NCI-H1930 (cell line): ENCODE measurements at regions not wholly inside any gene's neighbourhood (a gene's known extent, or its start where the extent isn't known, plus 50 kb on each side); places are given as distances from the start of the nearest gene placed in this dataset.

Experiments used
- DNase-seq, 2 experiments: peaks; one replicate each; lab custom pipeline; 2025; lab: John Stamatoyannopoulos, UW

DNA sequence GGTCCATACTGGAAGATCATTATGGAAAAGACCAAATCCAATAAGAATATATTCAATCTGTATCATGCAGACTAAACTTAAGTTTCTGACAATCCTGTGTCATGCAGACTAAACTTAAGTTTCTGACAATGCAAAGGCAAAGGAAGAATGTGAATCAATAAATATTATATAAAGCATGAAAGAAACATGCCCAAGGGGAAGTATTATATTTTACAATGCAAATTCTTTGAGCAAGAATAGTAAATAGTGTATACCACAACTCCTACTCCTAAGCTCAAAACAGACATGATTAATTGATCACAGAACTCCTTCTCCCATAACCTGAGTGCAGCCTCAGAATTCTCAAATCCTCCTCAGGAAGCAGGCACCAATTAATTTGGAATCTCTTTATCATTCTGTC lies 71.3 kb upstream of the BDNF start:
- no peak for DNase-seq

DNA sequence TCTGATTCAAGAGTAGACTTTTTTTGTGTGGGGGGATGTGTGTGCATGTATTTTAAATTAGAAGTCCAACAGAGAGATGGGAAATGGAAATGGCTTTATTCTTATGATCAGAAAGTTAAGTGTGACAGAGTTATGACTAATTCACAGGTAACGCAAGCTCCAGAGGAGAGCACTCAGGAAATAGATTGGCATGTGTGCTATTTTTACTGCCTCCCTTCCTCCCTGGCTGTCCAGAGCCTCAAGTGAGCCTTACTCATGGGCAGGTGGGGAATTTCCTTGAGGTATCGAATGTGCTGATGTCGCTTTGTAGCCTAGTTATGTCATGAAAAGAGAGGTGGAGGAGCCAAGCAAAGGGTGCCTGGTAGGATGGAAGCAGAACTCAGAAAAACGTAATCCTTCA lies 70.3 kb upstream of the BDNF start:
- DNase-seq, result no peak

DNA sequence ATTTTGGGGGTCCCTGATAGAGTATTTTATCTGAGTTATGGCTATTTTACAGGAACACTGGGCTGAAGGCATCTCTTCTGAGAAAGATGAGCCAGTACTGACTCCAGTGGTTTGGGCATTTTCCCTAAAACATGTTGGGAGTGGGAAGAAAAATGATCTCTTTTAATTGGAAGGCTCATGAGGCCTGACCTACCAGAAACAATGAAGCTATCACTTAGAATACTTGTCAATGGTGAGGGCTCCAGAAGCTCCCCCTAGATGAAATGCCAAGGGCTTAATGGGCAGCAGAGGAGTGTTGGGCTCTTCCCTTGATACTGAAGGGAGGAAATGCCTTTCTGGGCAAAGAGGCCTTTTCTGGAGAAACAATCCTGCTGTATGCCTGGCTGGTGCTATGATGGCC lies 63.5 kb upstream of the BDNF start:
- DNase-seq, result no peak

DNA sequence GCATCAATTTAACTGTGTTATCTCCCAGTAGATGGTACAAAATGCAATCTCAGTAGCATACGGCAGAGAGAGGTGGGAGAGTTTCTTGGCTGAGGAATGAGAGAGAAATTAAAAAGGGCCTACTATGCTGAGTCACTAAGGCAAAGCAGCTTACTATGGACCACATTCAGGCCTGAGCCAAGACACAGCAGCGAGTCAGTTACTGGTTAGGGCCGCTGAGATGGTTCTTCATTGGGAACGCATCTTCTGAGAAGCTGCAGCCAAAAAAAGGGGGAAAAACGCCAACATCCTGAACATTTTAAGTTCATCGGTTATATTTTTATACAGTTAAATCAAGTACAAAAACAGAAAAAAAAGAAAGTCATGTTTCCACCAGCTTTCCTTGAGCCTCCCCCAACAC lies 61.1 kb upstream of the BDNF start:
- DNase-seq, result no peak

DNA sequence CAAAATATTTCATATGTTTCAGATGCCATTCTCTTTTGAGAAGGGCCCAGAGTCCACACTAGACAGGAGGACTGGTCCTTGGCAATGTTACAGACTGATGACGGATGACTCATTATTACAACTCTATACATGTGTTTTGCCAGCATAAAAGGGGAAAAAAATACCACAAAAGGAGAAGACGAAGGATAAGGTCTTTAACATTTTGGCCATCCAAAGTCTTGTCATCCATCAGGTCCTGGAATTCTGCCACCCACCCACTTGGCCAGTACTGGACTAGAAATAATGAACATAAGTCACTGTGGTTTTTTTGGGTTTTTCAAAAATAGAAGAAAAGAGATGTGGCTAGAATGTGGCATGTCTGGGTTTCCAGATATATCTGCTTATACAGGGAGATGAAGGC lies 57.7 kb upstream of the BDNF start:
- no peak for DNase-seq

DNA sequence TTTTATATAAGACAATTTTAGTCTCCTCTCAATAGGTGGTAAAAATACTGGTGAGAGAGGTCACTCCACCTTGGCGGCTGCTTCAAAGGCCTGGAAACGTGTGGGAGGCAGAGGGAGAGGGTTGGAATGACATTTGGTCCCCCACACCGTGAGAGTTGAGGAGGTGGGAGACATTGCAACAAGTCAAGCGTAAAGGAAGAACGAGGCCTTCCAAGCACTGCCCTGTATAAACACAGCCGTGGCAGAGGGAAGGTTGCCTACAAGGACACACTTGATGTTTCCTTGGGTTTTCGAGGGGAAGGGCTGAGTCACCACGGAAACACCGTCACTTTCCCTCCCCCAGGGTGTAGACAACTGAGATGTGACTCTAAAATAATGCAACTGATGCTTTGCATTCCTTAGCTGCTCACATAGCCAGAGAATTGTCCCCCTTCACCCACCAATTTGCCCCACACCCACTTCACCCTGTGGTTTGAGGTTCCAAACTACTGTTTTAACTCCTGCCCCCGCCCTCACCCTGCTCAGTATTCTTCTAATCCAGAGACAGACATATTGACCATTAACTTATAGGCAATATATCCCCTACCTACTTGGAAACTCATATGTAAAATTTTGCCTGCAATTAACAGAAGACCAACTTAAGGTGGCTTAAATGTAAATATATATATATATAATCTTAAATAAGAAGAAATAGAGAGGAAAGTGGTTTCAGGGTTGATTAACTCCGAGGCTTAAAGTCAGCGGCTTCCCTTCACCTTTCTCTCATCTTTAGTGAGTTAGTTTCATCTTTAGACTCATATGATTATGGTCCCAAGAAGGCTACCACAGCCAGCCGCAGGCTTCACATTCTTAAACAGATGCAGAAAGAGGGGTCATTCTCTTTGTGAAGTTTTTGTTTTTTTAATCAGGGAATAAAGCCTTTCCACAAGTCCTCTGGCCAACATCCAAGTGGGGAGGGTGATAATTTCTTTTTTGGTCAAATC lies 54.1 kb upstream of the BDNF start:
- no peak for DNase-seq
